HCT116 (cell line): ENCODE measurements at regions not wholly inside any gene's neighbourhood (a gene's known extent, or its start where the extent isn't known, plus 50 kb on each side); places are given as distances from the start of the nearest gene placed in this dataset.

Experiments
- ATAC-seq: fragments of 200-7000 bp; cut with Tn5 transposase; 2 replicates; pipeline ENCODE4 v1.9.1; 2020; ENCODE audit warnings: mild to moderate bottlenecking, moderate library complexity
- BruUV-seq: library from RNA; stranded (reverse); fragments of 400-500 nt; replicated peaks from 2 replicates; lab custom pipeline; 2021; lab: Mats Ljungman, UMichigan
- CTCF ChIA-PET: fragments of 300-600 bp; sonication (Branson Sonifier 250); formaldehyde crosslinking; loops from one replicate; lab custom pipeline; 2021; ENCODE audit warnings: antibody characterized with exemption; lab: Charles Lee
- POLR2A ChIA-PET: fragments of 300-600, 350-600 bp; sonication (Branson Sonifier 250); formaldehyde crosslinking; loops from one replicate; lab custom pipeline; 2021; ENCODE audit warnings: antibody characterized with exemption; lab: Charles Lee
- RAD21 ChIA-PET, 2 experiments: fragments of 300-600 bp; sonication (Branson Sonifier 250); formaldehyde crosslinking; loops; one replicate each; lab custom pipeline; 2023; ENCODE audit warnings: low total read pairs in 2 of 2; ENCODE audit not compliant: uncharacterized antibody in 2 of 2, unreplicated experiment in 2 of 2, low non-redundant PET in 1 of 2; lab: Charles Lee
- DNase-seq: peaks from one replicate; pipeline ENCODE4 v3.0.0-alpha.2; 2010; ENCODE audit warnings: low read depth, low spot score
- H2AFZ ChIP-seq: fragments of 200-600 bp; shearing (Covaris generic), sonication (generic); 2 replicates; pipeline ENCODE4 v1.6.1; 2017; ENCODE audit warnings: low read depth, mixed run types, mixed read lengths, antibody characterized with exemption, low read length; ENCODE audit not compliant: poor library complexity, severe bottlenecking
- H3K27ac ChIP-seq: 2 replicates; pipeline ENCODE4 v1.5.1; 2012; ENCODE audit warnings: low read depth, low read length
- H3K27me3 ChIP-seq: fragments of 200-600 bp; sonication (generic); 2 replicates; pipeline ENCODE4 v1.6.1; 2016; ENCODE audit warnings: mixed run types, low read length, mixed read lengths; ENCODE audit not compliant: insufficient read depth
- H3K36me3 ChIP-seq, 2 experiments: fragments of 200-500 bp in 1 of 2; fragments of 200-600 bp in 1 of 2; sonication (Bioruptor generic) in 1 of 2; sonication (generic) in 1 of 2; 2 replicates each; pipeline versions ENCODE4 v1.5.1 to v1.6.1; 2014 to 2016; ENCODE audit warnings: low read length in 2 of 2, inconsistent platforms in 1 of 2, mixed read lengths in 1 of 2, mixed run types in 1 of 2; ENCODE audit not compliant: insufficient read depth in 2 of 2, control insufficient read depth in 1 of 2
- H3K4me1 ChIP-seq, 2 experiments: fragments of 200-600 bp in 1 of 2; sonication (generic) in 1 of 2; 2 replicates each; pipeline versions ENCODE4 v1.5.1 to v1.6.1; 2012 to 2017; ENCODE audit warnings: low read length in 2 of 2, inconsistent platforms in 1 of 2, mild to moderate bottlenecking in 1 of 2, mixed read lengths in 1 of 2, mixed run types in 1 of 2, moderate library complexity in 1 of 2; ENCODE audit not compliant: insufficient read depth in 2 of 2, control insufficient read depth in 1 of 2
- H3K4me2 ChIP-seq: fragments of 200-600 bp; sonication (generic); 2 replicates; pipeline ENCODE4 v1.6.1; 2017; ENCODE audit warnings: mixed run types, low read length, mixed read lengths
- H3K4me3 ChIP-seq, 2 experiments: fragments of 200-600 bp in 1 of 2; sonication (generic) in 1 of 2; replicated peaks in 1 of 2; 2 replicates each; pipeline ENCODE4 v1.5.1; 2011 to 2016; ENCODE audit warnings: low read length in 2 of 2, control low read depth in 1 of 2, low read depth in 1 of 2, mild to moderate bottlenecking in 1 of 2, mixed read lengths in 1 of 2, mixed run types in 1 of 2
- H3K79me2 ChIP-seq: fragments of 200-600 bp; sonication (generic); 2 replicates; pipeline ENCODE4 v1.6.1; 2017; ENCODE audit warnings: mild to moderate bottlenecking, mixed run types, low read length, moderate library complexity, mixed read lengths; ENCODE audit not compliant: insufficient read depth
- H3K9ac ChIP-seq: fragments of 200-600 bp; sonication (generic); 2 replicates; pipeline ENCODE4 v1.6.1; 2016; ENCODE audit warnings: low read length, mixed read lengths
- H3K9me2 ChIP-seq: fragments of 200-600 bp; sonication (generic), shearing (Covaris generic); 2 replicates; pipeline ENCODE4 v1.6.1; 2017; ENCODE audit warnings: mixed run types, mild to moderate bottlenecking, moderate library complexity; ENCODE audit not compliant: insufficient read depth
- H3K9me3 ChIP-seq, 2 experiments: fragments of 200-500 bp in 1 of 2; fragments of 200-600 bp in 1 of 2; sonication (Bioruptor generic) in 1 of 2; sonication (generic) in 1 of 2; 2 replicates each; pipeline ENCODE4 v1.6.1; 2014 to 2017; ENCODE audit warnings: low read length in 2 of 2, mixed read lengths in 2 of 2, inconsistent platforms in 1 of 2, low read depth in 1 of 2, mild to moderate bottlenecking in 1 of 2, mixed run types in 1 of 2, moderate library complexity in 1 of 2; ENCODE audit not compliant: control insufficient read depth in 1 of 2, insufficient read depth in 1 of 2
- H4K20me1 ChIP-seq: fragments of 200-600 bp; sonication (generic), shearing (Covaris generic); 2 replicates; pipeline ENCODE4 v1.6.1; 2017; ENCODE audit warnings: mixed run types, mild to moderate bottlenecking, moderate library complexity; ENCODE audit not compliant: insufficient read depth
- CBX3 ChIP-seq: IDR thresholded peaks from 2 replicates; pipeline ENCODE4 v1.6.1; 2012; ENCODE audit warnings: low read depth
- CEBPB ChIP-seq: IDR thresholded peaks from 2 replicates; pipeline ENCODE4 v1.6.1; 2012; ENCODE audit warnings: low read depth
- EGR1 ChIP-seq: IDR thresholded peaks from 2 replicates; pipeline ENCODE4 v1.6.1; 2012; ENCODE audit warnings: low read depth
- ELF1 ChIP-seq: IDR thresholded peaks from 2 replicates; pipeline ENCODE4 v1.6.1; 2012; ENCODE audit warnings: low read depth, borderline replicate concordance
- JUND ChIP-seq: IDR thresholded peaks from 2 replicates; pipeline ENCODE4 v1.6.1; 2012
- POLR2A ChIP-seq: IDR thresholded peaks from 2 replicates; pipeline ENCODE4 v1.7.0; 2011; ENCODE audit warnings: borderline replicate concordance; ENCODE audit not compliant: insufficient read depth, insufficient read length; ENCODE audit errors: extremely low read depth
- POLR2AphosphoS5 ChIP-seq: IDR thresholded peaks from 2 replicates; pipeline ENCODE4 v1.6.1; 2011; ENCODE audit warnings: mild to moderate bottlenecking, low read depth, low read length, moderate library complexity
- SIN3A ChIP-seq: IDR thresholded peaks from 2 replicates; pipeline ENCODE4 v1.6.1; 2012; ENCODE audit warnings: low read depth
- YY1 ChIP-seq: IDR thresholded peaks from 2 replicates; pipeline ENCODE4 v1.6.1; 2011; ENCODE audit warnings: low read length, low read depth, moderate library complexity, mild to moderate bottlenecking; ENCODE audit not compliant: insufficient replicate concordance; ENCODE audit errors: extremely low read depth
- ZFX ChIP-seq: fragments of 450-650 bp; IDR thresholded peaks from 2 replicates; pipeline ENCODE4 v1.6.1; 2017
- intact Hi-C: fragments of 100-400 bp; cut with micrococcal nuclease; formaldehyde crosslinking; loops from 2 replicates; pipeline ENCODE4 v1.10.0; 2022
- TF ChIP-seq, protein P1 (sequence below): IDR thresholded peaks from 2 replicates; pipeline ENCODE4 v1.6.1; 2011; ENCODE audit warnings: mild to moderate bottlenecking, low read length, moderate library complexity; ENCODE audit not compliant: insufficient replicate concordance; ENCODE audit errors: extremely low read depth
- TF ChIP-seq, protein P2 (sequence below): IDR thresholded peaks from 2 replicates; pipeline ENCODE4 v1.6.1; 2012
- TF ChIP-seq, protein P3 (sequence below): IDR thresholded peaks from 2 replicates; pipeline ENCODE4 v1.6.1; 2012; ENCODE audit warnings: low read depth

DNA sequence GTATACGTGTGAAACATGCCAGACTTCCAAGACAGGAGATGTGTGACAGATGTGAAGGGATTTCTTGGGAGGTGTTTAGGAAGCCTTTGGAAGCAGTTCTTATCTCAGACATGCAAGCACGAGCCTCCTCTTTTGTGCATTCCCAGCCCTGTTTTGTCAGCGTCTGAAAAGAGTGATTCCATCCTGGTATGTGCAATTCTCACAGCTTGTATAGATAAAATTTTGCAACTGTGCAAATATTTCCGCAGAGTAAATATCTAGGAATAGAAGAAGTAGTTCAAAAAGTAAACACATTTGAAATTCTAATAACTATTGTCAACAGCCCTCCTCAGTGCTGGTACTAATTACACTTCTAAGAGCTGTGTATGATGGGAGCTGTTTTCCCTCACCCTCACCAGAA is 72.3 kb upstream of the C1QTNF9B start:
- Histone ChIP-seq H3K4me2 (no peak overlapping the region), H3K27me3 (0 out of 2 replicates have a peak, but pooled peaks cover 5% of the 10 kb centered on the region), H2AFZ (no peak overlapping the region), H4K20me1 (no peaks in the 10 kb centered on the region), H3K9ac (no peak overlapping the region), H3K9me3 (no peaks in the 10 kb centered on the region), H3K27ac (no peak overlapping the region), H3K79me2 (no peaks in the 10 kb centered on the region), H3K4me1 (no peaks in the 10 kb centered on the region), H3K36me3 (no peaks in the 10 kb centered on the region), H3K9me2 (no peaks in the 10 kb centered on the region), H3K4me3 (no peak overlapping the region)
- POLR2A ChIA-PET: no interaction called here
- no TSS peak for BruUV-seq
- no peak for DNase-seq
- CTCF ChIA-PET: interaction anchor here (1.0 kb wide), 1 partner anchor 9 kb away, joined by 4 read pairs; no protein-coding TSS in a partner anchor
- RAD21 ChIA-PET: no interaction called here
- intact Hi-C loops: no loop called here
- TF ChIP-seq ELF1: no peak
- TF ChIP-seq YY1: no peak
- no peak for ATAC-seq

DNA sequence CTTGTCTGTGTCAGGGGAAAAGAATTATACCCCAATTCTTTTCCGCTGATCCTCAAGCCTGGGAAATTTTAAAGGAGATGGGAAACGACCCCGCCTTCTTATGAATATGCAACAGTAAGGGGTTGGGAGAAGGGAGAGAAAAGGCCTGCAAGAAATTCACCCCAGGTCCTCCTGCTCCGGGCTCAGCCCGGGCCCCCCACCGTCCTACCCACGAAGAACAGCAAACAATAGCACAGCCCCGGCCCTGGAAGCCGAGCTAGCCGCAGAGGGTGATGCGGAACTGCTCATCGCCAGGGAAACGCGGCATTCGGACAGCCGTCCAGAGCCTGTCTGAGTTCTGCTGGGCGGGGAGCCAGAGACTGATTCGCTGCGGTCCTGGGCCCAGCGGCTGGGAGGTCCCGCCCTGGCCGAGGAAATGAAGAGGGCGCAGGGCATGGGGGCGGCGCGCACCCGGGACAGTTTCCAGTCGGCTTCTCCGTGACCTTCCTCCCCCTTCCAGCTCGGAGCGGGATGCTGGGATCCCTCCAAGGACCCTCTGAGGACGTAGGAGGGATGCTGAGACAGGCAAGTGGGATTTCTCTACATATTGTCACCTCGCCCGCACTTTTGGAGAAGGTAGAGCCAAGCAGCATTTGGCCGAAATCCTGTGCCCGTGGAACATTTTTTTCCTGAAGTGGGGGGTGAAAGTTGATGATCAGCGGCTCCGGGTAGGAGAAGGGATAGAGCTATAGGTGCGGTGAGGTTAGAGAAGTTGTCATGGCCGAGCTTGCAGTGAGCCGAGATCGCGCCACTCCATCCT is 82.3 kb upstream of the C1QTNF9B start:
- intact Hi-C loops: no loop called here
- Histone ChIP-seq H2AFZ (peak overlapping the region; percentile 91), H3K9me3 (no peaks in the 10 kb centered on the region), H3K4me1 (peaks cover 0 to 13% of the 10 kb centered on the region in 2 experiments; a peak in 2 of 4 replicates), H3K9me2 (no peaks in the 10 kb centered on the region), H4K20me1 (no peaks in the 10 kb centered on the region), H3K36me3 (no peaks in the 10 kb centered on the region), H3K4me2 (peak overlapping the region; percentile 79), H3K27ac (no peak overlapping the region), H3K9ac (0 out of 2 replicates have a peak overlapping the region, but pooled peaks have one; percentile 1), H3K79me2 (no peaks in the 10 kb centered on the region), H3K27me3 (no peaks in the 10 kb centered on the region; the same call in 1 of the 2 replicates), H3K4me3 (peak overlapping the region; percentile 40 to 54)
- DNase-seq (no peak), ATAC-seq (peak; percentile 79)
- ChIA-PET RAD21 (no interaction called here), CTCF (interaction anchor here (1.5 kb wide), 1 partner anchor 19 kb away, joined by 4 read pairs; no protein-coding TSS in a partner anchor), POLR2A (no interaction called here)
- BruUV-seq: no TSS peak
- TF ChIP-seq EGR1 (no peak), ZFX (no peak), POLR2AphosphoS5 (no peak), CEBPB (no peak), JUND (no peak), POLR2A (no peak), CBX3 (no peak), SIN3A (no peak), YY1 (no peak), ELF1 (no peak)
- TF ChIP-seq, protein P1, sequence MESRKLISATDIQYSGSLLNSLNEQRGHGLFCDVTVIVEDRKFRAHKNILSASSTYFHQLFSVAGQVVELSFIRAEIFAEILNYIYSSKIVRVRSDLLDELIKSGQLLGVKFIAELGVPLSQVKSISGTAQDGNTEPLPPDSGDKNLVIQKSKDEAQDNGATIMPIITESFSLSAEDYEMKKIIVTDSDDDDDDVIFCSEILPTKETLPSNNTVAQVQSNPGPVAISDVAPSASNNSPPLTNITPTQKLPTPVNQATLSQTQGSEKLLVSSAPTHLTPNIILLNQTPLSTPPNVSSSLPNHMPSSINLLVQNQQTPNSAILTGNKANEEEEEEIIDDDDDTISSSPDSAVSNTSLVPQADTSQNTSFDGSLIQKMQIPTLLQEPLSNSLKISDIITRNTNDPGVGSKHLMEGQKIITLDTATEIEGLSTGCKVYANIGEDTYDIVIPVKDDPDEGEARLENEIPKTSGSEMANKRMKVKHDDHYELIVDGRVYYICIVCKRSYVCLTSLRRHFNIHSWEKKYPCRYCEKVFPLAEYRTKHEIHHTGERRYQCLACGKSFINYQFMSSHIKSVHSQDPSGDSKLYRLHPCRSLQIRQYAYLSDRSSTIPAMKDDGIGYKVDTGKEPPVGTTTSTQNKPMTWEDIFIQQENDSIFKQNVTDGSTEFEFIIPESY: no peak
- TF ChIP-seq, protein P2, sequence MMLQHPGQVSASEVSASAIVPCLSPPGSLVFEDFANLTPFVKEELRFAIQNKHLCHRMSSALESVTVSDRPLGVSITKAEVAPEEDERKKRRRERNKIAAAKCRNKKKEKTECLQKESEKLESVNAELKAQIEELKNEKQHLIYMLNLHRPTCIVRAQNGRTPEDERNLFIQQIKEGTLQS: no peak
- TF ChIP-seq, protein P3, sequence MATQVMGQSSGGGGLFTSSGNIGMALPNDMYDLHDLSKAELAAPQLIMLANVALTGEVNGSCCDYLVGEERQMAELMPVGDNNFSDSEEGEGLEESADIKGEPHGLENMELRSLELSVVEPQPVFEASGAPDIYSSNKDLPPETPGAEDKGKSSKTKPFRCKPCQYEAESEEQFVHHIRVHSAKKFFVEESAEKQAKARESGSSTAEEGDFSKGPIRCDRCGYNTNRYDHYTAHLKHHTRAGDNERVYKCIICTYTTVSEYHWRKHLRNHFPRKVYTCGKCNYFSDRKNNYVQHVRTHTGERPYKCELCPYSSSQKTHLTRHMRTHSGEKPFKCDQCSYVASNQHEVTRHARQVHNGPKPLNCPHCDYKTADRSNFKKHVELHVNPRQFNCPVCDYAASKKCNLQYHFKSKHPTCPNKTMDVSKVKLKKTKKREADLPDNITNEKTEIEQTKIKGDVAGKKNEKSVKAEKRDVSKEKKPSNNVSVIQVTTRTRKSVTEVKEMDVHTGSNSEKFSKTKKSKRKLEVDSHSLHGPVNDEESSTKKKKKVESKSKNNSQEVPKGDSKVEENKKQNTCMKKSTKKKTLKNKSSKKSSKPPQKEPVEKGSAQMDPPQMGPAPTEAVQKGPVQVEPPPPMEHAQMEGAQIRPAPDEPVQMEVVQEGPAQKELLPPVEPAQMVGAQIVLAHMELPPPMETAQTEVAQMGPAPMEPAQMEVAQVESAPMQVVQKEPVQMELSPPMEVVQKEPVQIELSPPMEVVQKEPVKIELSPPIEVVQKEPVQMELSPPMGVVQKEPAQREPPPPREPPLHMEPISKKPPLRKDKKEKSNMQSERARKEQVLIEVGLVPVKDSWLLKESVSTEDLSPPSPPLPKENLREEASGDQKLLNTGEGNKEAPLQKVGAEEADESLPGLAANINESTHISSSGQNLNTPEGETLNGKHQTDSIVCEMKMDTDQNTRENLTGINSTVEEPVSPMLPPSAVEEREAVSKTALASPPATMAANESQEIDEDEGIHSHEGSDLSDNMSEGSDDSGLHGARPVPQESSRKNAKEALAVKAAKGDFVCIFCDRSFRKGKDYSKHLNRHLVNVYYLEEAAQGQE: no peak
